Right renal pelvis (tissue), 4 donors: ENCODE measurements at regions not wholly inside any gene's neighbourhood (a gene's known extent, or its start where the extent isn't known, plus 50 kb on each side); places are given as distances from the start of the nearest gene placed in this dataset.
"Not testable (repeated sequence)": the region's sequence is repeated elsewhere in the genome, so short reads cannot be mapped to it uniquely, and the experiment has no call there.

Experiments used
- DNase-seq, 4 donors: peaks; one replicate each; pipeline ENCODE4 v3.0.0-alpha.2; 2013; ENCODE audit warnings: low read depth in 4 of 4, low spot score in 3 of 4, missing footprints in 1 of 4

- no peak for DNase-seq
Observed at GRCh38 chr12:30578426-30578825, 117.2 kb downstream of the IPO8 start.

DNA sequence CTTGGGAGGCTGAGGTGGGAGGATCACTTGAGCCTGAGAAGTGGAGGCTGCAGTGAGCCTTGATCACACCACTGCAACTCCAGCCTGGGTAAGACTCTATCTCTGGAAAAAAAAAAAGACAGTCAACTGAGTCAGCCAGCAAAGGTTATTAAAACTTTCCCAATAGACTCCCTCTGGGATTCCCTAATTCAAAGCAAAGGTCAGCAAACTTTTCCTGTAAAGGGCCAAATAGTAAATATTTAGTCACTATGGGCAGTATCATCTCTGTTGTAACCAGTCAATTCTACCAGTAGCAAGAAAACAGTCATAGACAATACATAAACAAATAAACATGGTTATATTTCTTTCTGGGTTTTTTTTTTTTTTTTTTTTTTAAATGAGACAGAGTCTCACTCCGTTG, 122.5 kb downstream of the IPO8 start:
- DNase-seq: no peak

GRCh38 chr12:30570211-30570890, 125.3 kb downstream of the IPO8 start:
- no peak for DNase-seq

DNA sequence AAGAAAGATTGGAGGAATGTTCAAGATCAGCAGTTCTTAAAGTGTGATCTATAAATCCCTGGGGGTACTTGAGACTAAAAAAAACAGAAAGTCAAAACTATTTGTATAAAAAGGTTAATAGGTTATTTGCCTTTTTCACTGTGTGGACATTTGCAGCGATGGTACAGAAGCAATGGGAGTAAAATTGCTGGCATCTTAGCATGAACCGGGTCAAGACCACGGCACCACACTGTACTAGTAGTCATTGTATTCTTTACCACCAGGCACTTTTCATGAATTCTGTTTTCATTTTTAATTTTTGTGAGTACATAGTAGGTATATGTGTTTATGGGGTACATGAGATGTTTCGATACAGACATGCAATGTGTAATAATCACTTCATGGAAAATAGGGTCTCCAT, 126.2 kb downstream of the IPO8 start:
- DNase-seq: no peak

DNA sequence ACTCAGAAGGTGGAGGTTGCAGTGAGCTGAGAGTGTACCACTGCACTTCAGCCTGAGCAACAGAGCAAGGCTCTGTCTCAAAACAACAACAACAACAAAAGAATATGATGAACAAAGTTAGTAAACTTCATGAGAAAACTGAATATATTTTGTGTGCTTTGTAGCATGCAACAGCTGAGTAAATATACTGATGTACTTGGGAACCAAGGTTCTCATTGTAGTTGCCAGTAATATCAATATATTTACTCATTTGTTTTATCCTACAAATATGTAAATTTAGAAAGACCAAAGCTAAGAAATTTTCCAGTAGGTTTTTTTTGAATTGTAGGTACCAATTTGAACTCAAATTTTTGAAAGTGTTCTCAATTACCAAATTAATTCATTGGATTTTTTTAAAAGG, 127.2 kb downstream of the IPO8 start:
- DNase-seq: no peak

GRCh38 chr12:30567082-30567481, 128.6 kb downstream of the IPO8 start:
- DNase-seq: no peak

DNA sequence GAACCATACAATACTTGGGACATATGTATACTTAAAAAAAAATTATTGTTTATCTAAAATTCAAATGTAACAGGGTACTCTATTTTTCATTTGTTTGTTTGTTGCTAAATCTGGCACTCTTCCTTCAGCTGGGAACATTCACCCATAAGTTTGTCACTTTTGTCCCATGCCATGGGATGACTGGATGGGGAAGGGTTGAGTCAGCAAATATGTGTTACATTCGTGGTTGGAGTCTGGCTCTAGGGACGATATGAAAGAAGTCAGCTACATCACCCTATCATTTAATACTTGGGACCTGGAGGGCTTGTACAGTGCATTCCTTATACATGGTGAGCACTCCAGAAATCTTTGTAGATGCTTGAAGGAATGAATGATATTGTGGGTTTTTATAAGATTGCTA, 131.3 kb downstream of the IPO8 start:
- DNase-seq: no peak

DNA sequence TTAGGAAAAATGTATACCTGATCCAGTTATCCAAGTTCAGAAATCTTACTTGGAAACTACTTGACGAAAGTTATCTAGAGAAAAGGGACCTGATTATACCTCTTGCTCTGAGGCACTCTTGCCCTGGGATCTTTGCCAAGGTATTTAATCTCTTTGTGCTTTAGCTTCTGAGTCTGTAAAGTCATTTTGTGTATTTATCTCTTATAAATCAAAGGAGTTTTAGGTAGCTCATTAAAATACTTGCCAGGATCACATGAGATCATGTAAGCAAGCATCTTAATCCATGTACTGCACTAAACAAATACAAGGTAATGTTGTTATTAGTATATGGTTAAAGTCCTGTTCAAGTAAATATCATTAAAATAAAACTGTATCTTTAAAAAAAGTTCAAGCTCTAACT, 147.5 kb downstream of the IPO8 start:
- DNase-seq: no peak

DNA sequence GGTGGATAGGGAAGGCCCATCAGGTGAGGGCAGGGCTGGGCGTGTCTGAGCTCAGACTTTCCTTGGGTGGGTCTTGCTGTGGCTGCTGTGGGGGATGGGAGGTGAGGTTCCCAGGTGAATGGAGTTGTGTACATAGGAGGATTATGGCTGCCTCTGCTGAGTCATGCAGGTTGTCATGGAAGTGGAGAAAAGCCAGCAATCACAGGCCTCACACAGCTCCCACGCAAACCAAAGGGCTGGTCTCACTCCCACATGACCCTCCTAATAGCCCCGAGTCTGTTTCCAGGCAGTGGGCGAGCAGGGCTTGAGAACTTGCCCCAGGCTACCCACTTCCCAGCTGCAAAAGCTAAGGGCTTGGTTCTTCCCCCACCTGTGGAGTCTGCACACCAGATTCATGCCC, 149.5 kb downstream of the IPO8 start:
- DNase-seq: no peak

DNA sequence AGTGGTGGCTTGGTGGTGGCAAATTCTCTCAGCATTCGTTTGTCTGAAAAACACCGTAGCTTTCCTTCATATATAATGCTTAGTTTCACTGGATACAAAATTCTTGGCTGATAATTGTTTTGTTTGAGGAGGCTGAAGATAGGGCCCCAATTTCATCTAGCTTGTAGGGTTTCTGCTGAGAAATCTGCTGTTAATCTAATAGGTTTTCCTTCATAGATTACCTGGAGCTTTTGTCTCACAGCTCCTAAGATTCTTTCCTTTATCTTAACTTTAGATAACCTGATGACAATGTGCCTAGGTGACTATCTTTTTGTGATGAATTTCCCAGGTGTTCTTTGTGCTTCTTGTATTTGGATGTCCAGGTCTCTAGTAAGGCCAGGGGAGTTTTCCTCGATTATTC, 151.0 kb downstream of the IPO8 start:
- DNase-seq: not testable (repeated sequence)

DNA sequence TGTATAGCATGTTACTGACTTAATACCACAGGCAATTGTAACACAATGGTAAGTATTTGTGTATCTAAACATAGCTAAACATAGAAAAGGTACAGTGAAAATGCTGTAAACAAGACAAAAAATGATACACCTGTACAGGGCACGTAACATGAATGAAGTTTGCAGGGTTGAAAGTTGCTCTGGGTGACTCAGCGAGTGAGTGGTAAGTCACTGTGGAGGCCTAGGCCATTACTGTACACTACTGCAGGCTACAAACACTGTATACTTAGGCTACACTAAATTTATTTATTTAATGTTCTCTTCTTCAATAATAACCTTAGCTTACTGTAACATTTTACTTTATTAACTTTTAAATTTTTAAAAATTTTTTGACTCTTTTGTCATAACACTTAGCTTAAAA, 158.4 kb downstream of the IPO8 start:
- DNase-seq: no peak

GRCh38 chr12:30533558-30534265, 162.0 kb downstream of the IPO8 start:
- no peak for DNase-seq

- no peak for DNase-seq
Observed at GRCh38 chr12:30531731-30532678, 163.7 kb downstream of the IPO8 start.

- no peak for DNase-seq
Observed at GRCh38 chr12:30529489-30530269, 166.0 kb downstream of the IPO8 start.

DNA sequence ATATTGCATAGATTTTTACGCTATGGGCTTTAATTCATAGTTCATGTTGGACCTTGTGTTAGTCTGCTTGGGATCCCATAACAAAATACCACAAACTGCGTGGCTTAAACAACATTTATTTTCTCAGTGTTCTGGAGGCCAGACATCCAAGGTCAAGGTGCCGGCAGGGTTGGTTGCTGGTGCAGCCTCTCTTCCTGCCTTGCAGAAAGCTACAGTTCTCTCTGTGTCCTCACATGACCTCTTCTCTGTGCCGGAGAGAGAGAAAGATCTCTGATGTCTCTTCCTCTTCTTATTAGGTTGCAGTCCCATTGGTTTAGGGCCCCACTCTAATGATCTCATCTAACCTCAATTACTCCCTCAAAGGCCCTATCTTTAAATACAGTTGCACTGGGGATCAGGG, 170.5 kb downstream of the IPO8 start:
- DNase-seq: no peak

DNA sequence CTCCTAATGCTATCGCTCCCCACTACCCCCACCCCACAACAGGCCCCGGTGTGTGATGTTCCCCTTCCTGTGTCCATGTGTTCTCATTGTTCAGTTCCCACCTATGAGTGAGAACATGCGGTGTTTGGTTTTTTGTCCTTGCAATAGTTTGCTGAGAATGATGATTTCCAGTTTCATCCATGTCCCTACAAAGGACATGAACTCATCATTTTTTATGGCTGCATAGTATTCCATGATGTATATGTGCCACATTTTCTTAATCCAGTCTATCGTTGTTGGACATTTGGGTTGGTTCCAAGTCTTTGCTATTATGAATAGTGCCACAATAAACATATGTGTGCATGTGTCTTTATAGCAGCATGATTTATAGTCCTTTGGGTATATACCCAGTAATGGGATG, 175.4 kb downstream of the IPO8 start:
- not testable (repeated sequence) for DNase-seq

DNA sequence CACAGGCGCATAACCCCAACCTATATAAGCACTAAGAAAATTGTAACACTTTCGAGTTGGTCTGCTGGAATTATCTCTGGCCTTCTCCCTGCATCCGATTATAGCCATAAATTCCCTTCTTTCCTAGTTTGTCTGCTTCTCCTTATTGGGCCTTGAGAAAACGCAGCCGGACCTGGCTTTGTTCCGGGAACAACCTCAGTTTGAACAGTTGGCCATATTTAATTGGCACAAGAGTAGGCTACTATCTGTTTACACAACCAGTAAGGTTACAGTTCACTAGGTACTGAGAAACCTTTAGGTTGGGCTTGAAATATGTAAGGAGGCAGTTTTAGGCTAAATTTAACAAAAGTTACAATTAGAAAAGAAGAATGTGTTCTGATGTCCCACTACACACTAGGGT, 176.1 kb downstream of the IPO8 start:
- DNase-seq: no peak

- DNase-seq: no peak
Observed at GRCh38 chr12:30517320-30517719, 178.3 kb downstream of the IPO8 start.

DNA sequence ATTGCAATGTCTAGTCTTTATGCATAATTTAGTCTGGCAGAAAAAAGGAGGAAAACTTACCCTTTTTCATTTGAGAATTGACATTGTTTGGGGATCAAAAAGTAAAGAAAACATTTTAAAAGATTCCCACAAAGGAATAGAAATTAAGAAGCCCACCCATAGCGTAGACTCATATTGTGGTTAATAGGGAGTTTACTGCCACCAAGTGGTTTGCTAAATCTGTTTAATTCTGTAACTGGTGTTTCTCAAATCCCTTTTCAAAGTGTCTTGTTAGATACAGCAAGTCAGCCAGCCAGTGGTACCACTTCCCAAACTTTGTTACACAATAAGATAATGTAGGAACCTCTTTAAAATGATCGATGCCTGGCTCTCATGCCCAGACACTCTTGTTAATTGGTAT, 180.3 kb downstream of the IPO8 start:
- peak in 3 of 4 donors; percentile 18 to 46 (median 38) for DNase-seq

GRCh38 chr12:30514666-30515065, 181.0 kb downstream of the IPO8 start:
- no peak for DNase-seq
